ENCODE measurements at regions not wholly inside any gene's neighbourhood (a gene's known extent, or its start where the extent isn't known, plus 50 kb on each side); places are given as distances from the start of the nearest gene placed in this dataset.
"Not testable (repeated sequence)": the region's sequence is repeated elsewhere in the genome, so short reads cannot be mapped to it uniquely, and the experiment has no call there.

DNA sequence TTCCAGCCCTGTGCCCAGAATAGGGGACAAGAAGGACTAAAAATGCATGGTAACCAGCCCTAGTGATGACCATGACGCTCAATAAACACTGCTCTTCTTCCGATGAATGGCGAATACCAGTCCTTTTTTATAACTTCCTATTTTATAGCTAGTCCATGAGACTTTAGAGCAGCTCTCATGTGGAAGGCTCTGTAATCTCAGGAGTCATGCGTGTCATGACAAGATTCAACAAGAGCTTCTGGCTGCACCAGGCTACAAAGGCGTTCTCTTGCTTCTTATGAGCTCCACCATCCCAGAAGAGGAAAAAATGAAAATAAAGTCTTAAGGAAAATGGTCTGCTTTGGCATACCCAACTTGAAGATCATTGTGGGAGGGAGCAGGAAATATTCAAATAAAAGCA, 141.0 kb downstream of the TMCO5A start:
- DNase-seq = no peak

DNA sequence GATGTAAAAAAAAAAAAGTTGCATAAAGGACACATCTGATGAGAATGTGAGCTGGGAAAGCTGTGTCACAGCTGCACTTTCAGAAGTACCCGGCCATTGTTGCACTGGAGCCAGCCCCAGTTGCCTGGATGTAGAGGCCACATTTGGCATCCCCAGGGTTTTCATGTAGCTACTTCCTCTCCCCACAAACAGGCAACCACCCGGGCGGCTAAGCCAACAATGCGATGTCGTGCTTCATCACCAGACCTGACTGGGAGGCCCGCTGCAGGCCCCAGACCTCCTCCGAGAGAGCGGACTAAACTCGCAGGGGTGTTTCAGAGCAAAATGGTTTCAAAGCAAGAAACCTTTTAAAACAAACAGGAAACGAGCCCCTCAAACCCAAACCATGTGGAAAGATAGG, 142.3 kb downstream of the TMCO5A start:
- DNase-seq = no peak

DNA sequence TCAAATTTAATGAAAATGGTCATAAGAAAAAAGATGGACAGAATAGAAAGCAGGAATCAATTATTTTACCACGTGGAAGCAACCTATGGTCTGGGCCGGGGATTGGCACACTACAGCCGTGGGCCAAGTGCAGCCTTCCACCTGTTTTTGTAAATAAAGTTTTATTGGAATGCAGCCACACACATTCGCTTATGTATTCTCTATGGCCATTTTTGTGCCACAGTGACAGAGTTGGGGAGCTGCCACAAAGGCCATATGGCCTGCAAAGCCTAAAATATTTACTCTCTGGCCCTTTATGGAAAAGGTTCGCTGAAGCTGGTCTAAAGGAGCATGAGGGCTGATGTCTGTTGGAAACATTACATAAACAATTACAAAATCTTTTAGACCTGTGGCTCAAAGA, 144.8 kb downstream of the TMCO5A start:
- DNase-seq = no peak

DNA sequence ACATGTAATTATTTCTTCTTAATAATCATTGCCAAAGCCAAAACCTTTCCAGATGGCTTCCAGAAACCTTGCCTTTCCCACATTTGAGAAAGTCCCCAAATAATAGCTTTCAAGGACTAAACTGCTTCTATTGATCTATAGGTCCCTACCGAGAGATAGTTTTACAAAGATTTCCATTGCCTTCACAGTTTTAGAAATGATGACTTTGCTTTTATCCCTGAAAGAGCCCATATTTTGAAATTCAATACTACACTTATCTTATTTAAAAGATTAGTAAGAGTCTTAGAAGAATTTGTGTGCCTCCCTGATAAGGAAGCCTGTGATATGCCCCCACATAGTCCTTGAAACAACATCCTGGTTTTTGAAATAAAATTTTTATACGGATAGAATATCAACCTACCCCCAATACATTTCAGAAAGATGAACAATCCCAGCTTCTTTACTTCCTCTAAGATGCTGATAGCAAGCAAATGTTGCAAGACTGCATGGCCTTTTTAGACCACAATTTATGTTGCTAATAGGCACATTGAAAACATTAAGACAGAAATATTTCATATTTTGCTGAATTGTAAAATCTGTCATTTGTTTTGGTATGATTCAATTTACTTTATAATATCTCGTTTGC, 146.3 kb downstream of the TMCO5A start:
- no peak for DNase-seq

DNA sequence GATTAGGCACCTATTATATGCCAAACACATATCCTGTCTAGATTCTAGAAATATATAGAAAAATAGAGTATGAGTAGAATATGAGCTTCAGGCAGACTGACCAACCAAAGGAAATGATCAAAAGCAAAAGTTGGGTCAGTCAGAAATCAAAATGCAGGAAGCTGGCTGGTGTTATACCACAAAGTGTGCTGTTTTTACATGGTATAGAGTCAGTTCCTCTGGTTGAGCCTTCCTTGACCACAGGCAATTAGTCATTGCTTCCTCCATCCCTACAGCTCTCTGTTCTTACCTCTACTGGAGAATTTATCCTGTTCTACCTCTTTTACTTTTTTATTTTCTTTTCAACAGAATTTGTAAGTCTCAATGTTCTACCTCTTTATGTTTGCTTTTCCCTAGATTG, 149.8 kb downstream of the TMCO5A start:
- DNase-seq = no peak

DNA sequence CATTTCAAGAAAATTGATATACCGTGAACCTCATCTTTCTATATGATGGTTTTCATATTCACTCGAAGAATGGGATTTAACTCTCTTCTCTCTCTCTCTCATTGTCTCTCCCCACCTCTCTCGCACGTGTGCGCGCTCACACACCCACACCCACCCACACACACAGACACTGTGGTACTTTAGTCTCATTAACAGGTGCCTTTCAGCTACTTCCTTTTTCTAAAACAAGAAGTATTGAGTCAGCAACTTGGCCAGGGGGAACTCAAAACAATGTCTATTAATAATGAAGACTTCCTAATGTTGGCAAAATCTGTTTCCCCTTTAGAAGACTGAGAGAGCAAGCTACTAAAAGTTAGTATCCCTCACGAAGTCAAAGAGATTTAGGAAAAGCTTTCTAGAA, 150.7 kb downstream of the TMCO5A start:
- no peak for DNase-seq

DNA sequence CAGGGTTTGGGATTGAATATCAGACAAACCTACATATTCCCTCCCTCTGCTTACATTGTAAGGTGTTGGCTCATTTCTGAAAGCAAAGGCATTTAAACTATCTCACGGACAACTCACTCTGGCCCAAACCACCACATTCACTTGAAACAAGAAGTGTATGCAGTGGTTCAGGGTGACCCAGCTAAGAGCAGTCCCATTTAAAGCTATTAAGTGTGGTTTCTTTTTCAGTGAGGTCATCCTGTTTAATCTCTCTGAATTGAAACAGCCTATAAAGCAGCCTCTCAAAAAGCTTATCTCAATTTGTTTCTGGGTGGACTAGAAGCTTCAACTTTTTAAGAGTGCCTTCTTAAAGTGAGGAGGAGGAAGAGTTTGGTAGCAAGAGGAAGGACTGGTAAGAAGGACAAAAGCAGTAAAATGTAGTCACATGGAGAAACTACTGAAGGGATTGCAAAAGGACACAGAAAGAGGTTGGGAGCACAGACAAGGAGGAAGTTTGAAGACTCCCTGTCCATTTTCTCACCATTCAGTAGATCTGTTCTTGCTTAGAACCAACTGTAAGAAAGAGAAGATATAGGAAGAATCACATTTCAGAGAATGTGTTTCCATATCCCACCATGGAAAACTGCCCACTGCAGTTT, 151.6 kb downstream of the TMCO5A start:
- DNase-seq = no peak

DNA sequence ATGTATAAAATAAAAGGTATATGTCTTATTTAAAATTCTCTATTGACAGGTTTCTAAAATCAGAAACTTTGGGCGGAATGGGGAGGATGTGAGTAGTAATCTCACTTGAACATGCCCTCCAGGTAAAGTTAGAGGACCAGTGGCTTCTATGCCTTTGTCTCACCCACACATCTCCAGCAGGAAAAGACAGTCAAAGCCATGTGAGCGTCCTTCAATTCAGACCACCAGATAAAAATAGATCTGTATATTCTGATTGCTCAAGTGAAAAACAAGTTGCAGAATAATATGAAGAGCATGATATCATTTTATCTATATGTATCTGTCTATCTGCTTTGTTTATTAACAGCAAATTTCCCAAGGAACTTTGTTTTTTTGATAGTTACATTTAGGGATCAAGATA, 152.2 kb downstream of the TMCO5A start:
- no peak for DNase-seq

DNA sequence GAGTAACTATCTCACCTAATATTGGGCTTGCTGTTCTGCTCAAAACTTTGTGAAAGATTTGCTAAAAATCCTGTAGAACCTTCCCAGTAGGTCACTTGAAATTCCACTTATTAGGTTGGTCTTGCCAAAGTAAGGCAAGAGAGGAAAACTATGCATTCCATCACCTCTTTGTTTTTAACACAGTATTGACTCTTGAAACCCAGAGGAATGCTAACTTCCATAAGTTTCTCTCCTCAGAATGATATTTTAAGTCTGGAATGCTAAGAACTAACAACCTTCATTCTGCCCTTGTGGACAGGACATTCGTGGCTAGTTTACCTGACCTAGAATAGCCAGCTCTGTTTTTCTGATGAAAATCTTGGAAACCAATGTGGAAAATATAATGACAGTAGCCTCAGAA, 154.5 kb downstream of the TMCO5A start:
- no peak for DNase-seq

DNA sequence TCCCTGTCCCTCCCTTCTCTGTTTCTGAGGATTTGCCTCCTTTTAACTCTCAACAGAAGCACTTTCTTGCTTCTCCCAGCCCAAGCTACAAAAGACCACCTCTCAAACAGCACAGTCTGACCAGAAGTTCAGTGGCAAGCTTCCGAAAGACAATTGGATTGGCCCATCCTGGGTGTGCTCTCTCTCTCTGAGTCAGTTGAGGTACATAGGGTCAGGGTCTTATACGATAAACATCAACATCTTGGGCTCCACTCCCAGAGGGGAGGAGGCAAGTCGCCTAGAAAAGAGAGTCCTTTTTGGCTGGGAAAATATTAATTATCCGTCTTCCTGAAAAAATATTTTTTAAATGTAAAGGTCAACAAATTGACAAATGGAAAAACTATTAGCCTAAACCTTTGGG, 155.8 kb downstream of the TMCO5A start:
- DNase-seq = no peak

DNA sequence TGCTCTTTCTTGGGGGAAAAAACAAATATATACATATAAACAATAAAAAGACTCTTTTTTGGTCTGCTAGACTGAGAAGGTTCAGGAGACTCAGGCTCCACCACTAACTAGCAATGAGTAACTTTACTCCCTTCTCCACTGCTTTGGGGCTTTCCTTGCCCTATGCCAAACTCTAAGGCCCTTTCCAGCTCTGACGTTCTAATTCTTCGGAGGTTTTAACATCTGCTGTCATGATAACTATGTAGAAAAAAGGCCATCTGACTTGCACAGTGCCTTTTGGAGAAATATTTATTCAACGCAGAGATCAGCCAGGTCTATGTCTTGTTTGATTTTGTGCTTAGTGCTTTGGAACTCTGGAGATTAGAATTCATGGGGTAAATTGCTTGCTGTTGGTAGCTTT, 156.2 kb downstream of the TMCO5A start:
- DNase-seq = no peak

DNA sequence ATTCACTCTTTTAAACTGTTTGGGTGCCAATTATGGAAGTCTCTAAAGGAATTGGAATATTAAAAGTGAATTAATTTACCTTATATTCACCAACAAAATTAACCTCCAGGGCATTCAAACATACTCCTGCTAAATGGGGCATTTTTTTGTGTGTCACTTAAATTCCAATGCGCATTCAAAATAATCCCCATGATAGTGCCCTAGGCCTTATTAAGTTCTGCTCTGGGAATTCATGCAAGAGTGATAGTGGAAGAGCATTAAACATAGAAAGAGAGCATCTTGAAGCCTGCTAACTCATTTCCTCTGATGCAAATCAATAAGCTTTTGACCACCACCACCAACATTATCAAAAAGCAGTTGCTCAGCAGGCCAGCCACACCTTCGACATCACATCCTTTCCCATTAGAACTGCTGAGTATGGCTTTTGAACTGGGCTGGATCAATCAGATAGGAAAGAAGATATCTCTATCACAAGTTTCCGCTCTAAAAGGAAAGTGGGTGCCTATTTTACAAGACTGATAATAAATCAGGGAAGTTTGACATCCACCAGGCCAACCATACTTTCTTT, 156.7 kb downstream of the TMCO5A start:
- DNase-seq = no peak

DNA sequence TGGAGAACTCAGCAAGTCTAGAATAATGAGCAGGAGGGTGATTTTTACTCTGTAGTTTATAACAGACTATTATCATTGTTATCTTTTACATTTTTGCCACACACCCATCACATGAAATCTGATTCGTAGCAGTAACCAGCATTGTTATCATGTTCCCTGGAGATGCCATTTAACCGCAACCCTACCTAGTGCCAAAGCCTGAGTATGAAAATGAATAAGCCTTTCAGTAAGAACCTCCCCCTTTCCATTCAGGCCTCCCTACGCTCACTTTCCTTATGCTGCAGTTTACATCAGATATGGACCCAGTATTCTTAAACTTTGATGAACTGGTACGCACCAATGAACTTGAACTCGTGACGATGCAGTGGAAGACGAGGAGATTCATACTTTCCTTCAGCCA, 158.7 kb upstream of the SPRED1 start:
- DNase-seq = no peak

DNA sequence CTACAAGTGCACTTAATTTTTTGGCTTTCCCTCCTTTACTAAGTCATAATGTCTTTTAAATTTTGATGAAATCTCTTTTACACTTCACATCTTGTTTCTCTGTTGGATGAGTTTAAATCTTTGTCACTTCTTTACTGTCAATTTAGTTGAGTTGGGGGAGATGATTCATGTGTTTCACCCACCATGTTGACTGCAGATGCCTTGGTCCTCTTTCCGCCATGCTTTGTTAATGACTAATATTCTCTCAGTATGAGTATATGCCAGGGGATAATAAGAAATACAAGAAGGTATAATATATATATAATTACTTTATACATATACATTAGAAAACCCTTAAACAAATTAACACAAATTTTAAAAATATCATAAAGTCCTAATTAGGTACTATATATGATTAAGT, 149.7 kb upstream of the SPRED1 start:
- no peak for DNase-seq

DNA sequence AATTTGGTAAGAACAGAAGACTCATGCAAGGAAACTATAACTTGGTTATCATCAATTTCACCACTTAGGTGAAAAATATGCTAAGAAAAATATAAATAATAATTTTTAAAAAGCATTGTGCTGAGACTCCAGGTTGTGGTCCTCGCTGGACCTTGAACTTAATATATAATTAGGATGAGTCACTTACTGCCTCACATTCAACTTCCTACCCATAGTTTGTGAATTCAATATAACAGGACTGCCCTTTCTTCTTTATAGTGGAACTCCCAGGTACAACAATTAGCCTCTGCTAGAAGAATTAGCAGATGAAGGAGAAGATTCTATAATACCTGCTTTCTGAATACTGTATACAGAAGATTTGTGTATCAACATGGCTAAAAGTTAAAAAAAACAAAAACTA, 149.1 kb upstream of the SPRED1 start:
- DNase-seq = no peak

DNA sequence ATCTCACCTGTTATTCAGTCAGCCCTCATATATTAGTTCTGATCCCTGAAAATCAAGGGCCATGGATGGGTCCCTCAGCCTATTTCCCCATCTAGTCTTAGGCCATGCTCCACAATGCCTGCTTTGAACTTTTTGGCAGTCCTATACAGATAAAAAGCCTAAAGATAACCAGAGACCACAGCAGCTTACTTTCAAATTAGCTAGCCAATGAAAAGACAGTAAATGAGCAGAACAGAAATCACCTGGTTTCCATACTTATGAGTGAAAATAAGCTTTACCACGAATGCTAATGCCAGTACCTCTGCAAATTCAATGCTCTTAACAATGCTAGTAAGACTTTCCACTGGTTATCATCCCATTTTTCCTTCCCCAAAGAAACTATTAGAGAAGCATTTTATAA, 141.6 kb upstream of the SPRED1 start:
- no peak for DNase-seq

DNA sequence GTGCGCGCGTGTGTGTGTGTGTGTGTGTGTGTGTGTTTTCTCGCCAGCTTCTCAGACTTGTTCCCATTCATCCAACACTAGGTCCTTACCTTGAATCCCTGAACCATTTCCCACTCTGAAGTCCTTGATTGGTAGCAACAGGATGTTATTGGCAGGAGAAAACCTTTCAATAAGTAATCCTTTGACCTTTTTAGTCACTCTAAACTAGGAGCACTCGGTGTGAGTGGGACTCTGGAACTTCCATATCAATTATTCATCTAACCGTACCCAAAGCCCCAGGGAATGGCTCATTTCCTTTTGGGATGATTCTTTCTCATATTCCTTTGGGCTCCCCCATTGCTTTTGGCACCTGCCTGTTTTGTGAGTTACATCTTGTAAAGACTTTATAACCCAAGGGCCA, 140.2 kb upstream of the SPRED1 start:
- DNase-seq = no peak

DNA sequence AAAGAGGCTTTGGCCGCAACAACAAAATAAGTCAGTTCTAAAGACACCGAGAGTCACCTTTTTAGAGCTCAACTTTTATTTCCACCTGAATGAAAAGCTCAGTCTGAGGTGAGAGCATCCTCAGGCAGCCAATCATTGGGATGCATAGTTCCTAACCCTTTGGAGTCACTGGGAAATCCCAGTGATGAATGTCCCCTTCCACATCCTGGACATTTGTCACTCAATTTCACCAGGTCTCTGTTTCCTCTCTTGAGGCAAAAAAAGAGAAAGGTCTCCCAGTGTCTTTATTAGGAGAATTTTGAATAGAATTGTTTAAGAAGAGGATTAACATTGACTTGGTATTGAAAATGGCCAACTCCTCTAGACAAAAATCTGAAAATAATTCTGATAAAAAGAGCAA, 137.5 kb upstream of the SPRED1 start:
- DNase-seq = no peak

DNA sequence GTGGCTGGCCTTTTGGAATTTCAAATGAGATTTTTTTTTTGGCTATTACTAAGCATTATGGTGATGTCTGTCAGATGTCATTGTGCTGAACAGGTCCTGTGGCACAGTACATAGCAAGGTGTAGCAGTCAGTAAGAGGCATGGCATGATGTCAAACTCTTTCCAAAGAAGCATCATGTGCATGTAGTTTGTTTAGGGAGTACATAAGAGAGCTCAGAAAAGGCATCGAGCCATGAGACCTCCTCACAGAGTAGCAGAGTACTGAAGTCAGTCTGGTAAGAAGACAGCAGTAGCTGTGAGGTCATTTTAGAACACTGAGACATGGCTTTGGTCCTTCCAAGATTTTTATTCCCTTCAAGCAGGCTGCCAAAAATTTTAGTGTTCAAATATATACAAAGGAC, 134.9 kb upstream of the SPRED1 start:
- no peak for DNase-seq

DNA sequence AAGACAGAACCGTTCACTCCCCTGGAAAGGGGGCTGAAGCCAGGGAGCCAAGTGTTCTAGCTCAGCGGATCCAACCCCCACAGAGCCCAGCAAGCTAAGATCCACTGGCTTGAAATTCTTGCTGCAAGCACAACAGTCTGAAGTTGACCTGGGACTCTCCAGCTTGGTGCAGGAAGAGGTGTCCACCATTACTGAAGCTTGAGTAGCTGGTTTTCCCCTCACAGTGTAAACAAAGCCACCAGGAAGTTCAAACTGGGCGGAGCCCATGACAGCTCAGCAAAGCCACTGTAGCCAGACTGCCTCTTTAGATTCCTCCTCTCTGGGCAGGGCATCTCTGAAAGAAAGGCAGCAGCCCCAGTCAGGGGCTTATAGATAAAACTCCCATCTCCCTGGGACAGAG, 132.8 kb upstream of the SPRED1 start:
- not testable (repeated sequence) for DNase-seq

DNA sequence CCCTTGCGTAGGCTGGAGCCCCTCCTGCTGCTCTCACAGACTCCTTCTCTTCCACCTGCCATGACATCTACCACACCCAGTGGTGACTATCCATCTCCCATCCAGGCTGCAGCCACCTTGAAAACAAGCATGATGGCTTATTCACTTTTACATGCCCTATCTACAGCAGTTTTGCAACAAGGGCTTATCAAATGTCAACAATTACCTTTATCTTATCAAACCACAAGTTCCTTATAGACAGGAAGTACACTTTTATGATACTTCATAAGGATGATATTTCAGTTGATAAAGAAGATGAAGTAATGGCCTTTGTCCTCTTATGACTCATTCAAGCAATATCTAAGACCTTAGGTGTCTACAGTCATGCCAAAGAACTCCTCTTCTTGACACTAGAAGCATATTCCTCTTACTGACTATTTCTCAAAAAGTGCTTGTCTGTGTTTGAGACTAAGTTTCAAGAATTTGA, 125.3 kb upstream of the SPRED1 start:
- DNase-seq = no peak

DNA sequence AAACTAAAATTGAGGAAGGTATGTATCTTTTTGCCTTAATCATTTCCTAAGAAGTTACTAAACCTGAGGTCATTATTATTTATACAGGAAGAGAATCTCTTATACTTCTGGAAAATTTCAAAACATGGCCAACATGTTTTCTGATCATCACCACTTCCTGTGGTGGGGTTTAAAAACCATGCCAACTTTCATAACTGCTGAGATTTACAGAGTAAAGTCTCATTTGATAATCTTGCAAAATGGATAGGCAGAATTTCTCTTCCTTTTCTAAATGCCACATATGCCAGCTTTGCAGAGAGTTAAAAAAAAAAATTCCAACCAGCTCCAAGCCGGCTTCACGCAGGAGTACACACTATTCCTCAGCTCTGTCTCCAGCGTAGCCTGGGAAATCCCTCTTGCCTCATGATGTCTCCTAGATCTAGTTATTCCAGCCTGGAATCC, 124.3 kb upstream of the SPRED1 start:
- no peak for DNase-seq

DNA sequence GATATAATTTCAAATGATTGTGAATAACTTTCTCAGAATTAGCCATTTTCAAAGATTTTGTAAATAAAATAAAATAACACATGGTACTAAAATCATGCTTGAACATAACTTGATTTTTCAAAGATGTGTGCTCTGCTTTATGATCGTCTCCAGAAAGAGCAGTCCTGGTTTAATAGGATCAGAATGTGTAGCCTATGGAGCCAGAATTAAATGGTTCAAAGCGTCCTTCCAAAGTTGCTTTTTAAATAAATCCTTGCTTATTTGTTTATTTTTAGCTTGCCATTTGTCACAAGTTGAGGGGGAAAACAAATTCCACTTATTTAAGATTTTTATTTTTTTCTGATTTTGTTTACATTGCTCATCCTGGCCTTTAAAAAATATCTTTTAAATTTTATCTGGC, 123.7 kb upstream of the SPRED1 start:
- no peak for DNase-seq

DNA sequence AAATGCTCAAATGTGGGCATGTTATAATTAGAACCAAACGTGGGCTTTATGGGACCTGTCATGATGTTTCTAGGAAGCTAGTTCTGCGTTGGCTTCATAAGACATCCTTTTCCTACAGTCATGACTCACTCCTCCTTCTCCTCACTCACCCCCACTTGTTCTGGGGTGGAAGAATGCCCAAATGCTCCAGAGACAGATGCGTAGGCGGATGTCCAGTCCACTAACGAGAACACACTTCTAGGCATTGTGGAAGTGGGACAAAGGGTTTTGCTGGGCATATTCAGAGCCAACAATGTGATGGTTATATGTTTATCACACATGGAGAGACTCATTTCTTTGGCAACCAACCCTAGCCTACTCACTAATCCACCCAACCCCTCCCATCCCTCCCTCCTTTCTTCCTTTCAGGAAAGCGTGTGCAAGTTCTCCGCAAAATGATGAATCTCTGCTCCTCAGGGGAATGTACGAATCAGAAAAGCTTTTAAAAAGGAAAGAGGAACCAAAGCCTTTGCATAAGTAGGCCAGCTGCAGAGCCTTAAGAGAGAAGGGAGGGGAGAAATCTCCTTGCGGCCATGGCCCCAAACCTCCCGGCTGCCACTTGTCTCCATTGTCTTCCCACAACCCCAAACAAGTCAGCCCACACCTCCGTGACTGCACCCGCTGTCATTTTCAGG, 123.0 kb upstream of the SPRED1 start:
- no peak for DNase-seq
